Natural killer cell (primary cell): ENCODE measurements at regions not wholly inside any gene's neighbourhood (a gene's known extent, or its start where the extent isn't known, plus 50 kb on each side); places are given as distances from the start of the nearest gene placed in this dataset.
A peak's percentile ranks its signal among the peaks of the same experiment; 100 is the strongest.

Source experiments
- ATAC-seq, 3 donors: fragments of 150-1000 bp in 2 of 3; fragments of 200-7000 bp in 1 of 3; cut with Tn5 transposase; 1 replicate in 1 of 3; 2 replicates in 2 of 3; pipeline ENCODE4 v1.10.0; 2021; ENCODE audit warnings: mild to moderate bottlenecking in 2 of 3, moderate library complexity in 2 of 3
- DNase-seq, 2 donors: peaks; one replicate each; pipeline versions ENCODE4 v3.0.0 to v3.0.0-alpha.2; 2013 to 2021; ENCODE audit warnings: mixed read lengths in 1 of 2
- H3K27ac ChIP-seq: one replicate; pipeline ENCODE4 v1.5.1; 2013; ENCODE audit warnings: mild to moderate bottlenecking, low read length
- H3K27me3 ChIP-seq: one replicate; pipeline ENCODE4 v1.6.1; 2013; ENCODE audit warnings: low read length; ENCODE audit not compliant: control insufficient read depth, insufficient read depth
- H3K36me3 ChIP-seq: one replicate; pipeline ENCODE4 v1.6.1; 2013; ENCODE audit warnings: low read length; ENCODE audit not compliant: control insufficient read depth, insufficient read depth
- H3K4me1 ChIP-seq: one replicate; pipeline ENCODE4 v1.6.1; 2013; ENCODE audit warnings: low read length; ENCODE audit not compliant: control insufficient read depth, insufficient read depth
- H3K4me3 ChIP-seq: one replicate; pipeline ENCODE4 v1.5.1; 2013; ENCODE audit warnings: low read length
- H3K9me3 ChIP-seq: one replicate; pipeline ENCODE4 v1.6.1; 2013; ENCODE audit warnings: low read length; ENCODE audit not compliant: control insufficient read depth, insufficient read depth
- H3K27ac Mint-ChIP-seq, 2 donors: one replicate each; pipeline ENCODE4 v1.8.0; 2022; ENCODE audit warnings: mild to moderate bottlenecking in 2 of 2, mixed read lengths in 2 of 2, moderate library complexity in 1 of 2
- H3K27me3 Mint-ChIP-seq, 2 donors: one replicate each; pipeline ENCODE4 v1.8.0; 2022; ENCODE audit warnings: low read depth in 2 of 2, mixed read lengths in 2 of 2
- H3K36me3 Mint-ChIP-seq: one replicate; pipeline ENCODE4 v1.8.0; 2022; ENCODE audit warnings: mixed read lengths
- H3K4me1 Mint-ChIP-seq, 2 donors: one replicate each; pipeline ENCODE4 v1.8.0; 2022; ENCODE audit warnings: mixed read lengths in 2 of 2
- H3K4me3 Mint-ChIP-seq: one replicate; pipeline ENCODE4 v1.8.0; 2022; ENCODE audit warnings: mild to moderate bottlenecking, moderate library complexity, mixed read lengths
- H3K9me3 Mint-ChIP-seq, 2 donors: one replicate each; pipeline ENCODE4 v1.8.0; 2022; ENCODE audit warnings: mixed read lengths in 2 of 2
- WGBS: methylation state at CpG from one replicate; pipeline ENCODE4 v1.1.7; 2013; ENCODE audit warnings: missing lambda C conversion rate; ENCODE audit not compliant: insufficient coverage; 5-methylcytosine and 5-hydroxymethylcytosine counted together
- intact Hi-C: fragments of 100-400 bp; cut with micrococcal nuclease; formaldehyde crosslinking; loops from one replicate; pipeline ENCODE4 v1.14.2; 2022
- TF ChIP-seq, protein P1 (sequence below): fragments of 200-600 bp; IDR thresholded peaks from one replicate; pipeline ENCODE4 v1.8.0; 2022; ENCODE audit warnings: antibody characterized with exemption

DNA sequence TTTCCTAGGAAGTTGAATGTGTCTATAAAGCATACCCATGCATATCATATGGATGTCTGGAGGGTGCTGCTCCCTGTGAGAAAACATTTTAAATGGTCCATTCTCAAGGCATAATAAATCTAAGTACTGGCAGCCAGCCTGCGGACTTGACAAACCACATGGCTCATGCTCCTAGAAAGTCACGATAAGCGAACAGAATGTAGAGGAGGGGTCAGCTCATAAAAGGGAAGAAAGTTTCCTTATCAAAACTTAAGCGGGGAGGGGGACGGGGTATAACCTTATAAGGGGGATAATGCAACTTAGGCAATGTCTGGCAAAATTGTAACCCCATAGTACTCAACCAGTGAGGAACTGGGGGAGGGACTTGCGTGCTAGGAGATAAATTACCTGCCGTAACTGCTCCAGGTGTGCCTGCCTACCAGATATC, 159.8 kb upstream of the LMCD1 start:
- Mint-ChIP-seq H3K27ac (no peak overlapping the region), H3K4me3 (no peak overlapping the region), H3K27me3 (no peaks in the 10 kb centered on the region), H3K36me3 (peaks cover 17% of the 10 kb centered on the region), H3K9me3 (peaks cover 2 to 6% of the 10 kb centered on the region in 2 donors), H3K4me1 (peaks cover 0 to 25% of the 10 kb centered on the region in 2 donors)
- TF ChIP-seq, protein P1, sequence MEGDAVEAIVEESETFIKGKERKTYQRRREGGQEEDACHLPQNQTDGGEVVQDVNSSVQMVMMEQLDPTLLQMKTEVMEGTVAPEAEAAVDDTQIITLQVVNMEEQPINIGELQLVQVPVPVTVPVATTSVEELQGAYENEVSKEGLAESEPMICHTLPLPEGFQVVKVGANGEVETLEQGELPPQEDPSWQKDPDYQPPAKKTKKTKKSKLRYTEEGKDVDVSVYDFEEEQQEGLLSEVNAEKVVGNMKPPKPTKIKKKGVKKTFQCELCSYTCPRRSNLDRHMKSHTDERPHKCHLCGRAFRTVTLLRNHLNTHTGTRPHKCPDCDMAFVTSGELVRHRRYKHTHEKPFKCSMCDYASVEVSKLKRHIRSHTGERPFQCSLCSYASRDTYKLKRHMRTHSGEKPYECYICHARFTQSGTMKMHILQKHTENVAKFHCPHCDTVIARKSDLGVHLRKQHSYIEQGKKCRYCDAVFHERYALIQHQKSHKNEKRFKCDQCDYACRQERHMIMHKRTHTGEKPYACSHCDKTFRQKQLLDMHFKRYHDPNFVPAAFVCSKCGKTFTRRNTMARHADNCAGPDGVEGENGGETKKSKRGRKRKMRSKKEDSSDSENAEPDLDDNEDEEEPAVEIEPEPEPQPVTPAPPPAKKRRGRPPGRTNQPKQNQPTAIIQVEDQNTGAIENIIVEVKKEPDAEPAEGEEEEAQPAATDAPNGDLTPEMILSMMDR = no peak
- Histone ChIP-seq H3K27ac (no peak overlapping the region), H3K9me3 (no peaks in the 10 kb centered on the region), H3K4me3 (no peak overlapping the region), H3K27me3 (no peaks in the 10 kb centered on the region), H3K4me1 (no peaks in the 10 kb centered on the region), H3K36me3 (no peaks in the 10 kb centered on the region)
- DNase-seq = no peak
- intact Hi-C loops = loop anchor here (5.0 kb wide), 1 partner anchor 40 kb away; no protein-coding TSS in a partner anchor
- WGBS = 43% methylated on average over 7 of the region's 7 CpGs
- ATAC-seq = no peak

- no peak overlapping the region for H3K27ac Mint-ChIP-seq
- no peaks in the 10 kb centered on the region for H3K9me3 ChIP-seq
- H3K36me3 ChIP-seq = no peaks in the 10 kb centered on the region
- H3K4me1 ChIP-seq = no peaks in the 10 kb centered on the region
- ATAC-seq (no peak), DNase-seq (no peak)
- no peaks in the 10 kb centered on the region for H3K27me3 ChIP-seq
- peaks cover 17% of the 10 kb centered on the region for H3K36me3 Mint-ChIP-seq
- peaks cover 0 to 19% of the 10 kb centered on the region in 2 donors for H3K4me1 Mint-ChIP-seq
- no peak overlapping the region for H3K4me3 ChIP-seq
- no peak overlapping the region for H3K4me3 Mint-ChIP-seq
- no peak overlapping the region for H3K27ac ChIP-seq
- H3K27me3 Mint-ChIP-seq = no peaks in the 10 kb centered on the region
- peaks cover 2 to 6% of the 10 kb centered on the region in 2 donors for H3K9me3 Mint-ChIP-seq
- WGBS = no CpG with 5 or more reads among the region's 1 CpG
- intact Hi-C loops = loop anchor here (5.0 kb wide), 1 partner anchor 39 kb away; no protein-coding TSS in a partner anchor
- TF ChIP-seq, protein P1 = no peak
Measured at GRCh38 chr3:8343058-8343457, 158.6 kb upstream of the LMCD1 start.

DNA sequence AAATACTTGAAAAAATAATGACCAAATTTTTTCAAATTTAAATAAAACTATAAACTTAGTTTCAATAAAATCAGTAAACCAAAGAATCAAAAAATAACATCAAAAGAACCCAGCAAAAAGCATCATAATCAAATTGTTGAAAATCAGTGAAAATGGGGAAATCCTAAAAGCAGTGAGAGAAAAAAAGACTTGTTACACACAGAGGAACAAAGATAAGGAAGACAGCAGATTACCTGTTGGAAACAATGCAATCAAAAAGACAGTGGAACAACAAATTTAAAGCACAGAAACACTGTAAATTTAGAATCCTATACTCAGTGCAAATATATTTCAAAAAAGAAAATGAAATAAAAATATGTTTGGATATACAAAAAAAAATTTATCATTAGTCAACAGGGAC, 156.2 kb upstream of the LMCD1 start:
- Histone ChIP-seq H3K27ac (no peak overlapping the region), H3K9me3 (no peaks in the 10 kb centered on the region), H3K4me3 (no peak overlapping the region), H3K4me1 (no peaks in the 10 kb centered on the region), H3K36me3 (no peaks in the 10 kb centered on the region), H3K27me3 (no peaks in the 10 kb centered on the region)
- H3K9me3 Mint-ChIP-seq = peaks cover 2 to 6% of the 10 kb centered on the region in 2 donors
- ATAC-seq (peak in 1 of 3 donors; percentile 52), DNase-seq (no peak)
- no peak overlapping the region for H3K27ac Mint-ChIP-seq
- TF ChIP-seq, protein P1 = no peak
- H3K4me3 Mint-ChIP-seq = no peak overlapping the region
- intact Hi-C loops = no loop called here
- peaks cover 7 to 13% of the 10 kb centered on the region in 2 donors for H3K4me1 Mint-ChIP-seq
- H3K27me3 Mint-ChIP-seq = no peaks in the 10 kb centered on the region
- H3K36me3 Mint-ChIP-seq = peaks cover 17% of the 10 kb centered on the region

DNA sequence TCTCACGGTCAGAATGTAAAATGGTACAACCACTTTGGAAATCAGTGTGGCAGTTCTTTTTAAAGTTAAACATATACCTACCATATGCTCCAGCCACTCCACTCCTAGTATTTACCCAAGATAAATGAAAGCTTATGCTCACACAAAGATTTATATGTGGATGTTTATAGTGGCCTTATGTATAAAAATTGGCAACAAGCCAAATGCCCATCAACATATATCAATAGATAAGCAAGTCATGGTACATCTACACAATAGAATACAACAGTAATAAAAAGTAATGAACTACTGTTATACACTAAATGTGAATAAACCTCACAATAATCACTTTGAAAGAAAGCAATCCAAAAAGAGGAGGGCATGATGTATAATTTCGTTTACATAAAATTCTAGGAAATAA, 153.5 kb upstream of the LMCD1 start:
- H3K9me3 Mint-ChIP-seq = peaks cover 2 to 6% of the 10 kb centered on the region in 2 donors
- TF ChIP-seq, protein P1 = no peak
- no peak overlapping the region for H3K4me3 Mint-ChIP-seq
- H3K36me3 Mint-ChIP-seq = peaks cover 17% of the 10 kb centered on the region
- no peak for ATAC-seq
- H3K27ac Mint-ChIP-seq = peak overlapping the region in 1 of 2 donors; percentile 24
- H3K4me1 Mint-ChIP-seq = peaks cover 20 to 23% of the 10 kb centered on the region in 2 donors
- H3K4me1 ChIP-seq = peaks cover 6% of the 10 kb centered on the region
- H3K27ac ChIP-seq = no peak overlapping the region
- 86% methylated on average over 1 of the region's 2 CpGs for WGBS
- no peaks in the 10 kb centered on the region for H3K36me3 ChIP-seq
- H3K27me3 ChIP-seq = no peaks in the 10 kb centered on the region
- no peaks in the 10 kb centered on the region for H3K27me3 Mint-ChIP-seq
- DNase-seq = no peak
- no peaks in the 10 kb centered on the region for H3K9me3 ChIP-seq
- intact Hi-C loops = no loop called here
- H3K4me3 ChIP-seq = no peak overlapping the region
